ENCODE measurements at regions not wholly inside any gene's neighbourhood (a gene's known extent, or its start where the extent isn't known, plus 50 kb on each side); places are given as distances from the start of the nearest gene placed in this dataset.

- ChIA-PET POLR2A (no interaction called here), CTCF (no interaction called here)
- no peak for DNase-seq (ENCODE audit: low read depth, low spot score)
- BruUV-seq (replicated peaks) = no TSS peak
- no peak for FAIRE-seq
- H3K9me1 ChIP-seq (replicated peaks; ENCODE audit: control insufficient read depth, extremely low read depth, insufficient read depth, low read length) = no peaks in the 10 kb centered on the region
- no peak overlapping the region for H3K27ac ChIP-seq (ENCODE audit: insufficient read depth, low read depth, low read length)
- no peaks in the 10 kb centered on the region for H4K20me1 ChIP-seq (replicated peaks; ENCODE audit: control insufficient read depth, extremely low read depth, insufficient read depth, low read length)
- no peaks in the 10 kb centered on the region for H3K79me2 ChIP-seq (ENCODE audit: control insufficient read depth, insufficient read depth, low read length)
- H2AFZ ChIP-seq (ENCODE audit: low read depth, low read length) = no peak overlapping the region
- peaks cover 3% of the 10 kb centered on the region for H3K9me3 ChIP-seq (replicated peaks; ENCODE audit: control insufficient read depth, insufficient read depth, low read length)
- H3K27me3 ChIP-seq (ENCODE audit: control insufficient read depth in 2 of 2, insufficient read depth in 2 of 2, low read length in 2 of 2) = no peaks in the 10 kb centered on the region
- H3K4me3 ChIP-seq (replicated peaks in 1 of 3; ENCODE audit: insufficient read depth in 1 of 3, low read depth in 1 of 3, low read length in 3 of 3) = no peak overlapping the region
- no peaks in the 10 kb centered on the region for H3K36me3 ChIP-seq (ENCODE audit: control insufficient read depth in 2 of 2, extremely low read depth in 1 of 2, insufficient read depth in 2 of 2, low read length in 2 of 2)
- TF ChIP-seq JUN (IDR thresholded peaks at IDR 0.05; ENCODE audit: borderline replicate concordance, insufficient read depth, insufficient read length, low read depth) (no peak), GATA2 (IDR thresholded peaks at IDR 0.05; ENCODE audit: insufficient read depth, insufficient read length, low read depth, low read length) (no peak), CTCF (IDR thresholded peaks at IDR 0.05; ENCODE audit: extremely low read depth in 1 of 2, insufficient read depth in 1 of 2, low read depth in 1 of 2, low read length in 2 of 2) (no peak), MYC (IDR thresholded peaks at IDR 0.05; ENCODE audit: low read depth, low read length) (no peak), FOS (IDR thresholded peaks at IDR 0.05; ENCODE audit: borderline replicate concordance, insufficient read depth, low read length) (no peak), POLR2A (IDR thresholded peaks at IDR 0.05; ENCODE audit: low read depth, low read length) (no peak), EZH2 (IDR thresholded peaks at IDR 0.05; ENCODE audit: borderline replicate concordance, low read depth, low read length, severe bottlenecking) (no peak), POLR2AphosphoS5 (IDR thresholded peaks at IDR 0.05; ENCODE audit: insufficient read depth, low read depth, low read length) (no peak), MAX (IDR thresholded peaks at IDR 0.05; ENCODE audit: insufficient read depth, insufficient read length) (no peak)
- no peaks in the 10 kb centered on the region for H3K4me1 ChIP-seq (ENCODE audit: control insufficient read depth, extremely low read depth, insufficient read depth, low read length)
- no peak overlapping the region for H3K4me2 ChIP-seq (ENCODE audit: insufficient read depth, low read length)
- dilution Hi-C loops (cut with MboI; ENCODE audit: extremely low pct_ligation_motif_present, low sequenced_read_pairs) (no loop called here), intact Hi-C loops (cut with micrococcal nuclease) (no loop called here)
- H3K9ac ChIP-seq (replicated peaks; ENCODE audit: extremely low read depth, insufficient read depth, low read length) = no peak overlapping the region
Observed at GRCh38 chr14:82385048-82385447, 851.4 kb upstream of the SEL1L start.
